H1 (cell line): ENCODE measurements at regions not wholly inside any gene's neighbourhood (a gene's known extent, or its start where the extent isn't known, plus 50 kb on each side); places are given as distances from the start of the nearest gene placed in this dataset.

ENCODE experiments used
- CTCF ChIA-PET: fragments of 300-600 bp; sonication (Branson Sonifier 250); formaldehyde crosslinking; loops from one replicate; lab custom pipeline; 2021; ENCODE audit not compliant: partially characterized antibody; lab: Charles Lee
- POLR2A ChIA-PET: fragments of 300-600 bp; sonication (Branson Sonifier 250); formaldehyde crosslinking; loops from one replicate; lab custom pipeline; 2021; ENCODE audit warnings: inconsistent platforms; ENCODE audit not compliant: partially characterized antibody; lab: Charles Lee
- DNase-seq, 2 experiments: peaks; one replicate each; pipeline versions ENCODE4 v3.0.0 to v3.0.0-alpha.2; 2010 to 2022; ENCODE audit warnings: low spot score in 2 of 2, low read depth in 1 of 2, mixed read lengths in 1 of 2
- FAIRE-seq: peaks from 2 replicates; lab custom pipeline; 2011; peaks lifted over from hg19 to GRCh38; lab: Jason Lieb, UNC
- H2AFZ ChIP-seq: 2 replicates; pipeline ENCODE4 v1.8.1; 2012; ENCODE audit warnings: low read length, inconsistent platforms
- H2AK5ac ChIP-seq: 2 replicates; pipeline ENCODE4 v1.6.1; 2013; ENCODE audit warnings: low read depth, low read length
- H2BK120ac ChIP-seq: replicated peaks from 2 replicates; pipeline ENCODE3; 2013; ENCODE audit warnings: low read depth, low read length, inconsistent platforms
- H2BK12ac ChIP-seq: 2 replicates; pipeline ENCODE4 v1.6.1; 2013; ENCODE audit warnings: low read depth, low read length
- H2BK15ac ChIP-seq: 2 replicates; pipeline ENCODE4 v1.6.1; 2013; ENCODE audit warnings: low read length
- H2BK20ac ChIP-seq: 2 replicates; pipeline ENCODE4 v1.6.1; 2013; ENCODE audit warnings: low read length
- H2BK5ac ChIP-seq: 2 replicates; pipeline ENCODE4 v1.6.1; 2013; ENCODE audit warnings: low read depth, low read length
- H3K14ac ChIP-seq: 2 replicates; pipeline ENCODE4 v1.6.1; 2013; ENCODE audit warnings: inconsistent platforms; ENCODE audit not compliant: insufficient read length
- H3K18ac ChIP-seq: 2 replicates; pipeline ENCODE4 v1.6.1; 2013; ENCODE audit warnings: low read length; ENCODE audit errors: extremely low read depth
- H3K23ac ChIP-seq: 2 replicates; pipeline ENCODE4 v1.6.1; 2013; ENCODE audit warnings: inconsistent platforms; ENCODE audit not compliant: insufficient read length
- H3K23me2 ChIP-seq: 2 replicates; pipeline ENCODE4 v1.6.1; 2013; ENCODE audit warnings: low read depth, low read length
- H3K27ac ChIP-seq: 2 replicates; pipeline ENCODE4 v1.6.1; 2011; ENCODE audit warnings: low read depth, low read length, inconsistent platforms
- H3K27me3 ChIP-seq, 4 experiments: replicated peaks in 1 of 4; 1 replicate in 1 of 4; 2 replicates in 3 of 4; pipeline versions ENCODE4 v1.6.1 to v1.8.1; 2011 to 2013; ENCODE audit warnings: low read length in 3 of 4, mild to moderate bottlenecking in 3 of 4, inconsistent platforms in 2 of 4, mixed read lengths in 2 of 4, moderate library complexity in 1 of 4; ENCODE audit not compliant: control insufficient read depth in 3 of 4, insufficient read depth in 3 of 4; ENCODE audit errors: extremely low read depth in 1 of 4
- H3K36me3 ChIP-seq, 4 experiments: 2 replicates each; pipeline versions ENCODE4 v1.6.1 to v1.8.1; 2011 to 2013; ENCODE audit warnings: mild to moderate bottlenecking in 4 of 4, low read length in 3 of 4, moderate library complexity in 2 of 4, control low read depth in 1 of 4, inconsistent platforms in 1 of 4; ENCODE audit not compliant: insufficient read depth in 4 of 4, control insufficient read depth in 2 of 4
- H3K4ac ChIP-seq: replicated peaks from 2 replicates; pipeline ENCODE3; 2013; ENCODE audit warnings: low read length, low read depth, mixed read lengths, inconsistent platforms; ENCODE audit not compliant: insufficient read length
- H3K4me1 ChIP-seq, 4 experiments: replicated peaks in 1 of 4; 1 replicate in 1 of 4; 2 replicates in 3 of 4; pipeline versions ENCODE4 v1.6.1 to v1.8.1; 2011 to 2013; ENCODE audit warnings: low read length in 3 of 4, inconsistent platforms in 2 of 4, mixed read lengths in 1 of 4; ENCODE audit not compliant: insufficient read depth in 4 of 4, control insufficient read depth in 3 of 4
- H3K4me2 ChIP-seq, 2 experiments: 2 replicates each; pipeline versions ENCODE4 v1.6.1 to v1.8.1; 2011 to 2013; ENCODE audit warnings: low read depth in 2 of 2, low read length in 2 of 2, control low read depth in 1 of 2, inconsistent platforms in 1 of 2, mild to moderate bottlenecking in 1 of 2; ENCODE audit not compliant: insufficient read depth in 1 of 2
- H3K4me3 ChIP-seq, 4 experiments: fragments of 200-600, 300-600 bp in 1 of 4; sonication (generic), shearing (Covaris generic), sonication (Bioruptor Twin) in 1 of 4; 2 replicates each; pipeline versions ENCODE4 v1.5.1 to v1.8.1; 2011 to 2016; ENCODE audit warnings: low read length in 4 of 4, low read depth in 3 of 4, control low read depth in 2 of 4, inconsistent platforms in 2 of 4, mild to moderate bottlenecking in 2 of 4, mixed read lengths in 1 of 4, moderate library complexity in 1 of 4; ENCODE audit not compliant: insufficient read depth in 2 of 4; ENCODE audit errors: extremely low read depth in 1 of 4
- H3K56ac ChIP-seq: replicated peaks from 2 replicates; pipeline ENCODE3; 2013; ENCODE audit warnings: low read depth, mild to moderate bottlenecking, mixed read lengths, low read length, inconsistent platforms; ENCODE audit not compliant: insufficient read length
- H3K79me1 ChIP-seq: 2 replicates; pipeline ENCODE4 v1.6.1; 2013; ENCODE audit warnings: low read depth, low read length, control low read depth
- H3K79me2 ChIP-seq, 2 experiments: 2 replicates each; pipeline versions ENCODE4 v1.6.1 to v1.8.1; 2012 to 2013; ENCODE audit warnings: low read length in 2 of 2, mild to moderate bottlenecking in 2 of 2, inconsistent platforms in 1 of 2; ENCODE audit not compliant: insufficient read depth in 2 of 2, control insufficient read depth in 1 of 2
- H3K9ac ChIP-seq, 4 experiments: replicated peaks in 1 of 4; 1 replicate in 1 of 4; 2 replicates in 3 of 4; pipeline versions ENCODE4 v1.6.1 to v1.8.1; 2011 to 2013; ENCODE audit warnings: low read depth in 3 of 4, low read length in 3 of 4, control low read depth in 2 of 4, mild to moderate bottlenecking in 2 of 4, moderate library complexity in 2 of 4, inconsistent platforms in 1 of 4; ENCODE audit errors: extremely low read depth in 1 of 4
- H3K9me3 ChIP-seq, 2 experiments: 2 replicates each; pipeline versions ENCODE4 v1.6.1 to v1.8.1; 2012 to 2013; ENCODE audit warnings: mild to moderate bottlenecking in 2 of 2, moderate library complexity in 2 of 2, control low read depth in 1 of 2, inconsistent platforms in 1 of 2, low read depth in 1 of 2, low read length in 1 of 2, mixed read lengths in 1 of 2; ENCODE audit not compliant: insufficient read depth in 2 of 2
- H4K20me1 ChIP-seq, 2 experiments: replicated peaks in 1 of 2; 2 replicates each; pipeline versions ENCODE3 to v1.8.1; 2011 to 2013; ENCODE audit warnings: inconsistent platforms in 2 of 2, low read length in 2 of 2, mild to moderate bottlenecking in 1 of 2; ENCODE audit not compliant: insufficient read depth in 2 of 2, control insufficient read depth in 1 of 2
- H4K5ac ChIP-seq: 2 replicates; pipeline ENCODE4 v1.6.1; 2013; ENCODE audit warnings: low read length, low read depth, mixed read lengths, inconsistent platforms; ENCODE audit not compliant: insufficient read length
- H4K8ac ChIP-seq: 2 replicates; pipeline ENCODE4 v1.8.0; 2013; ENCODE audit warnings: mild to moderate bottlenecking, moderate library complexity, low read length, inconsistent platforms; ENCODE audit not compliant: insufficient read depth; ENCODE audit errors: extremely low read depth
- H4K91ac ChIP-seq: replicated peaks from 2 replicates; pipeline ENCODE3; 2013; ENCODE audit warnings: low read length, mixed read lengths, inconsistent platforms; ENCODE audit not compliant: insufficient read length
- ATF2 ChIP-seq: IDR thresholded peaks from 2 replicates; pipeline ENCODE4 v1.6.1; 2012; ENCODE audit warnings: low read length, inconsistent platforms
- CEBPB ChIP-seq: IDR thresholded peaks from 2 replicates; pipeline ENCODE4 v1.6.1; 2012; ENCODE audit warnings: low read depth, low read length
- GTF2F1 ChIP-seq: IDR thresholded peaks from 2 replicates; pipeline ENCODE4 v1.6.1; 2012; ENCODE audit warnings: low read depth, low read length, improper control_type of control experiment, borderline replicate concordance
- HDAC2 ChIP-seq, 2 experiments: fragments of 300-600 bp in 1 of 2; sonication (generic) in 1 of 2; IDR thresholded peaks; 2 replicates each; pipeline ENCODE4 v1.6.1; 2011 to 2012; ENCODE audit warnings: low read depth in 2 of 2, low read length in 2 of 2, mild to moderate bottlenecking in 2 of 2, moderate library complexity in 2 of 2, borderline replicate concordance in 1 of 2, inconsistent platforms in 1 of 2
- KDM4A ChIP-seq: IDR thresholded peaks from one replicate; pipeline ENCODE4 v1.7.1; 2012; ENCODE audit warnings: low read depth, mild to moderate bottlenecking, moderate library complexity, low read length, inconsistent platforms; ENCODE audit not compliant: severe bottlenecking
- MAFK ChIP-seq: IDR thresholded peaks from 2 replicates; pipeline ENCODE4 v1.6.1; 2012; ENCODE audit warnings: low read depth, mild to moderate bottlenecking, improper control_type of control experiment, low read length
- POLR2A ChIP-seq, 2 experiments: IDR thresholded peaks; 1 replicate in 1 of 2; 2 replicates in 1 of 2; pipeline ENCODE4 v1.6.1; 2011; ENCODE audit warnings: low read depth in 2 of 2, low read length in 2 of 2, mild to moderate bottlenecking in 2 of 2; ENCODE audit errors: control extremely low read depth in 1 of 2
- POU5F1 ChIP-seq: IDR thresholded peaks from 2 replicates; pipeline ENCODE4 v1.6.1; 2011; ENCODE audit warnings: low read depth, mild to moderate bottlenecking, low read length, moderate library complexity
- TAF1 ChIP-seq: IDR thresholded peaks from 2 replicates; pipeline ENCODE4 v1.6.1; 2011; ENCODE audit warnings: mild to moderate bottlenecking, low read depth, low read length
- YY1 ChIP-seq: IDR thresholded peaks from 2 replicates; pipeline ENCODE4 v1.6.1; 2011; ENCODE audit warnings: low read depth, mild to moderate bottlenecking, low read length
- ZNF274 ChIP-seq: IDR thresholded peaks from 2 replicates; pipeline ENCODE4 v1.7.0; 2012; ENCODE audit warnings: low read length, borderline replicate concordance; ENCODE audit errors: extremely low read depth
- WGBS, 2 experiments: shearing (Covaris generic) in 1 of 2; methylation state at CpG; one replicate each; pipeline versions ENCODE4 v1.1.6 to v1.1.7; 2013 to 2015; ENCODE audit warnings: low lambda C conversion rate in 2 of 2, mixed read lengths in 2 of 2, inconsistent platforms in 1 of 2, low coverage in 1 of 2, missing lambda C conversion rate in 1 of 2; ENCODE audit not compliant: insufficient replicate concordance in 2 of 2, insufficient coverage in 1 of 2, insufficient read length in 1 of 2; ENCODE audit errors: extremely low coverage in 1 of 2, missing lambda C conversion rate in 1 of 2; 5-methylcytosine and 5-hydroxymethylcytosine counted together
- TF ChIP-seq, protein P1 (sequence below): IDR thresholded peaks from 2 replicates; pipeline ENCODE4 v1.6.1; 2012; ENCODE audit warnings: inconsistent platforms

- H2BK5ac ChIP-seq: no peak overlapping the region
- CTCF ChIA-PET: interaction anchor here (0.7 kb wide), 1 partner anchor 247 kb away, joined by 3 read pairs; no protein-coding TSS in a partner anchor
- TF ChIP-seq MAFK (no peak), POLR2A (IDR thresholded peaks at IDR 0.05; ENCODE audit: control extremely low read depth in 1 of 2, low read depth in 2 of 2, low read length in 2 of 2) (no peak), YY1 (no peak), CEBPB (no peak), HDAC2 (IDR thresholded peaks at IDR 0.05; ENCODE audit: borderline replicate concordance in 1 of 2, low read depth in 2 of 2, low read length in 2 of 2) (no peak), ATF2 (no peak), ZNF274 (no peak), KDM4A (no peak), GTF2F1 (no peak), TAF1 (no peak), POU5F1 (no peak)
- TF ChIP-seq, protein P1, sequence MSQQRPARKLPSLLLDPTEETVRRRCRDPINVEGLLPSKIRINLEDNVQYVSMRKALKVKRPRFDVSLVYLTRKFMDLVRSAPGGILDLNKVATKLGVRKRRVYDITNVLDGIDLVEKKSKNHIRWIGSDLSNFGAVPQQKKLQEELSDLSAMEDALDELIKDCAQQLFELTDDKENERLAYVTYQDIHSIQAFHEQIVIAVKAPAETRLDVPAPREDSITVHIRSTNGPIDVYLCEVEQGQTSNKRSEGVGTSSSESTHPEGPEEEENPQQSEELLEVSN: no peak
These were observed 181.1 kb downstream of the MID1IP1 start for GRCh38 chrX:38982370-38982769.

More at GRCh38 chrX:38982370-38982769, 181.1 kb downstream of the MID1IP1 start:
- H3K23me2 ChIP-seq: no peaks in the 10 kb centered on the region
- H2BK12ac ChIP-seq: no peak overlapping the region
- no peaks in the 10 kb centered on the region for H3K79me1 ChIP-seq
- no peaks in the 10 kb centered on the region for H3K27me3 ChIP-seq
- no peak for FAIRE-seq
- no peak overlapping the region for H3K23ac ChIP-seq
- no peak overlapping the region for H3K9ac ChIP-seq
- H3K4me2 ChIP-seq: no peak overlapping the region
- H3K4me1 ChIP-seq: no peaks in the 10 kb centered on the region
- H3K4me3 ChIP-seq: no peak overlapping the region
- H3K18ac ChIP-seq: no peak overlapping the region
- no peak overlapping the region for H2BK20ac ChIP-seq
- no peak overlapping the region for H2BK15ac ChIP-seq
- H4K5ac ChIP-seq: no peak overlapping the region
- H4K20me1 ChIP-seq: no peaks in the 10 kb centered on the region
- 90% methylated on average over 3 of the region's 3 CpGs; no CpG with 5 or more reads in 1 of the 2 experiments for WGBS, 2 experiments
- H3K56ac ChIP-seq: no peak overlapping the region
- H4K91ac ChIP-seq: no peak overlapping the region
- no peak overlapping the region for H4K8ac ChIP-seq
- H3K36me3 ChIP-seq: no peaks in the 10 kb centered on the region
- H3K4ac ChIP-seq: no peak overlapping the region
- H2BK120ac ChIP-seq: no peak overlapping the region
- no peaks in the 10 kb centered on the region for H3K9me3 ChIP-seq
- no peak overlapping the region for H3K14ac ChIP-seq
- H2AFZ ChIP-seq: no peak overlapping the region
- H3K27ac ChIP-seq: no peak overlapping the region
- POLR2A ChIA-PET: no interaction called here
- no peaks in the 10 kb centered on the region for H3K79me2 ChIP-seq
- H2AK5ac ChIP-seq: no peak overlapping the region
- DNase-seq: no peak
